T-helper 2 cell treated with Interferon-gamma antibody and Interleukin-4, amounts not matched to agents 100 ng/mL and 5 ng/mL, for 36 hours (primary cell): ENCODE measurements at regions not wholly inside any gene's neighbourhood (a gene's known extent, or its start where the extent isn't known, plus 50 kb on each side); places are given as distances from the start of the nearest gene placed in this dataset.

Source experiments
- intact Hi-C: fragments of 100-400 bp; cut with micrococcal nuclease; formaldehyde crosslinking; loops from one replicate; pipeline ENCODE4 v1.15.1; 2023

GRCh38 chr22:48565901-48566501 is 1261.7 kb downstream of the BRD1 start:
- intact Hi-C loops = no loop called here

- intact Hi-C loops = no loop called here
Observed at GRCh38 chr22:48564995-48565394, 1262.7 kb downstream of the BRD1 start.

GRCh38 chr22:48563966-48564330 is 1263.7 kb downstream of the BRD1 start:
- intact Hi-C loops = no loop called here

GRCh38 chr22:48563118-48563965 is 1264.3 kb downstream of the BRD1 start:
- intact Hi-C loops = no loop called here

- intact Hi-C loops = no loop called here
Observed at GRCh38 chr22:48561676-48562075, 1266.0 kb downstream of the BRD1 start.

GRCh38 chr22:48560836-48561235 is 1266.8 kb downstream of the BRD1 start:
- intact Hi-C loops = no loop called here

GRCh38 chr22:48560389-48560751 is 1267.3 kb downstream of the BRD1 start:
- intact Hi-C loops = no loop called here

- intact Hi-C loops = no loop called here
Observed at GRCh38 chr22:48559647-48560388, 1267.9 kb downstream of the BRD1 start.

GRCh38 chr22:48558606-48559402 is 1268.9 kb downstream of the BRD1 start:
- intact Hi-C loops = no loop called here

- intact Hi-C loops = no loop called here
Observed at GRCh38 chr22:48558016-48558415, 1269.7 kb downstream of the BRD1 start.

- intact Hi-C loops = no loop called here
Observed at GRCh38 chr22:48557473-48557872, 1270.2 kb downstream of the BRD1 start.

GRCh38 chr22:48556751-48557150 is 1270.9 kb downstream of the BRD1 start:
- intact Hi-C loops = no loop called here

- intact Hi-C loops = no loop called here
Observed at GRCh38 chr22:48556222-48556621, 1271.5 kb downstream of the BRD1 start.

GRCh38 chr22:48555606-48556005 is 1272.1 kb downstream of the BRD1 start:
- intact Hi-C loops = no loop called here

- intact Hi-C loops = no loop called here
Observed at GRCh38 chr22:48554893-48555572, 1272.6 kb downstream of the BRD1 start.

- intact Hi-C loops = no loop called here
Observed at GRCh38 chr22:48553694-48554308, 1273.9 kb downstream of the BRD1 start.

GRCh38 chr22:48553119-48553518 is 1274.6 kb downstream of the BRD1 start:
- intact Hi-C loops = no loop called here

- intact Hi-C loops = no loop called here
Observed at GRCh38 chr22:48551716-48552268, 1275.9 kb downstream of the BRD1 start.

GRCh38 chr22:48551061-48551460 is 1276.6 kb downstream of the BRD1 start:
- intact Hi-C loops = no loop called here

- intact Hi-C loops = no loop called here
Observed at GRCh38 chr22:48548391-48548790, 1279.3 kb downstream of the BRD1 start.
